Stomach (tissue), 8 donors: ENCODE measurements at regions not wholly inside any gene's neighbourhood (a gene's known extent, or its start where the extent isn't known, plus 50 kb on each side); places are given as distances from the start of the nearest gene placed in this dataset.

Experiments
- DNase-seq, 2 donors: peaks; one replicate each; pipeline versions ENCODE4 v3.0.0 to v3.0.0-alpha.2; 2013 to 2019
- H3K27ac ChIP-seq, 5 donors: fragments of 200-600 bp in 4 of 5; sonication (generic) in 4 of 5; one replicate each; pipeline ENCODE4 v1.5.1; 2013 to 2019; ENCODE audit warnings: mild to moderate bottlenecking in 1 of 5, moderate library complexity in 1 of 5
- H3K27me3 ChIP-seq, 3 donors: fragments of 200-600 bp; sonication (generic); one replicate each; pipeline ENCODE4 v1.5.1; 2017 to 2019; ENCODE audit warnings: mixed run types in 1 of 3
- H3K36me3 ChIP-seq, 4 donors: fragments of 200-600 bp; sonication (generic); 1 replicate in 3 of 4; 2 replicates in 1 of 4; pipeline ENCODE4 v1.5.1; 2016 to 2019
- H3K4me1 ChIP-seq, 4 donors: fragments of 200-600 bp; sonication (generic); one replicate each; pipeline ENCODE4 v1.5.1; 2016 to 2019
- H3K4me3 ChIP-seq, 4 donors: fragments of 200-600 bp; sonication (generic) in 3 of 4; one replicate each; pipeline ENCODE4 v1.5.1; 2016 to 2019; ENCODE audit warnings: mild to moderate bottlenecking in 1 of 4
- H3K9me3 ChIP-seq, 4 donors: fragments of 200-600 bp; sonication (generic); one replicate each; pipeline ENCODE4 v1.5.1; 2016 to 2019
- CTCF ChIP-seq, 7 experiments: fragments of 450-650 bp in 4 of 7; fragments of 200-600 bp in 3 of 7; sonication (generic) in 3 of 7; IDR thresholded peaks; one replicate each; pipeline ENCODE4 v1.5.1; 2016 to 2019; ENCODE audit warnings: antibody characterized with exemption in 7 of 7, control low read depth in 2 of 7, mild to moderate bottlenecking in 1 of 7
- EP300 ChIP-seq: sonication (generic); formaldehyde crosslinking; IDR thresholded peaks from one replicate; pipeline ENCODE4 v1.6.1; 2017; ENCODE audit warnings: antibody characterized with exemption
- POLR2A ChIP-seq, 4 donors: fragments of 450-650 bp; IDR thresholded peaks; one replicate each; pipeline ENCODE4 v1.6.1; 2016; ENCODE audit warnings: antibody characterized with exemption in 4 of 4, control low read depth in 2 of 4, mild to moderate bottlenecking in 1 of 4, moderate library complexity in 1 of 4
- POLR2AphosphoS5 ChIP-seq, 3 donors: sonication (generic); formaldehyde crosslinking; IDR thresholded peaks; one replicate each; pipeline ENCODE4 v1.6.1; 2016; ENCODE audit warnings: antibody characterized with exemption in 3 of 3
- WGBS, 5 donors: extraction: QIAGEN DNeasy Blood & Tissue Kit in 3 of 5; methylation state at CpG; one replicate each; pipeline versions ENCODE4 v1.1.5 to v1.1.7; 2013 to 2018; 5-methylcytosine and 5-hydroxymethylcytosine counted together
- intact Hi-C: fragments of 100-400 bp; cut with DNase I; formaldehyde crosslinking; loops from one replicate; pipeline ENCODE4 v1.15.1; 2023; ENCODE audit warnings: low total_unique reads
- donor health status: healthy with polysubstance abuse.
- donor health status: Bipolar disorder and iron deficiency.
- donor health status: healthy.

GRCh38 chr2:177332992-177333388 is 59.6 kb upstream of the AGPS start:
- Histone ChIP-seq H3K4me1 (peaks cover 0 to 17% (median 6%) of the 10 kb centered on the region in 4 donors), H3K27ac (peak overlapping the region in 2 of 5 donors; percentile 55 to 58), H3K36me3 (no peaks in the 10 kb centered on the region), H3K4me3 (no peak overlapping the region), H3K9me3 (no peaks in the 10 kb centered on the region), H3K27me3 (no peaks in the 10 kb centered on the region)
- WGBS, 5 donors: 58 to 70% (median 62%) methylated on average over 5 of the region's 5 CpGs
- intact Hi-C loops: no loop called here
- no peak for DNase-seq
- TF ChIP-seq CTCF (IDR thresholded peaks at IDR 0.05): no peak
- TF ChIP-seq POLR2A (IDR thresholded peaks at IDR 0.05): no peak
- TF ChIP-seq POLR2AphosphoS5 (IDR thresholded peaks at IDR 0.05): no peak
- TF ChIP-seq EP300: no peak

- no peak for TF ChIP-seq EP300
- TF ChIP-seq POLR2AphosphoS5 (IDR thresholded peaks at IDR 0.05): no peak
- no peak for TF ChIP-seq POLR2A (IDR thresholded peaks at IDR 0.05)
- TF ChIP-seq CTCF (IDR thresholded peaks at IDR 0.05): peak in 5 of 7 experiments; percentile 80 to 94 (median 88)
- Histone ChIP-seq H3K4me1 (peaks cover 0 to 17% (median 6%) of the 10 kb centered on the region in 4 donors), H3K27ac (no peak overlapping the region), H3K36me3 (no peaks in the 10 kb centered on the region), H3K9me3 (no peaks in the 10 kb centered on the region), H3K27me3 (no peaks in the 10 kb centered on the region), H3K4me3 (no peak overlapping the region)
- peak in 1 of 2 donors; percentile 76 for DNase-seq
- intact Hi-C loops: loop anchor here (5.0 kb wide), 1 partner anchor 77 kb away; no protein-coding TSS in a partner anchor
- 18 to 41% (median 37%) methylated on average over 2 of the region's 2 CpGs for WGBS, 5 donors
Observed at GRCh38 chr2:177334940-177335543, 57.5 kb upstream of the AGPS start.

GRCh38 chr2:177335917-177336450 is 56.6 kb upstream of the AGPS start:
- 85 to 100% (median 96%) methylated on average over 1 of the region's 1 CpG for WGBS, 5 donors
- no peaks in the 10 kb centered on the region for H3K27me3 ChIP-seq
- peaks cover 0 to 17% (median 6%) of the 10 kb centered on the region in 4 donors for H3K4me1 ChIP-seq
- TF ChIP-seq POLR2AphosphoS5 (IDR thresholded peaks at IDR 0.05) (no peak), POLR2A (IDR thresholded peaks at IDR 0.05) (no peak), EP300 (no peak), CTCF (IDR thresholded peaks at IDR 0.05) (no peak)
- no peak overlapping the region for H3K4me3 ChIP-seq
- H3K36me3 ChIP-seq: no peaks in the 10 kb centered on the region
- DNase-seq: no peak
- intact Hi-C loops: loop anchor here (5.0 kb wide), 1 partner anchor 76 kb away; no protein-coding TSS in a partner anchor
- H3K27ac ChIP-seq: no peak overlapping the region
- no peaks in the 10 kb centered on the region for H3K9me3 ChIP-seq

- TF ChIP-seq POLR2AphosphoS5 (IDR thresholded peaks at IDR 0.05) (no peak), CTCF (IDR thresholded peaks at IDR 0.05) (no peak), POLR2A (IDR thresholded peaks at IDR 0.05) (no peak), EP300 (no peak)
- H3K4me3 ChIP-seq: no peak overlapping the region
- H3K27ac ChIP-seq: no peak overlapping the region
- WGBS, 5 donors: 61 to 78% (median 70%) methylated on average over 4 of the region's 4 CpGs
- intact Hi-C loops: loop anchor here (5.0 kb wide), 1 partner anchor 74 kb away; no protein-coding TSS in a partner anchor
- H3K36me3 ChIP-seq: no peaks in the 10 kb centered on the region
- H3K4me1 ChIP-seq: peaks cover 0 to 6% (median 0%) of the 10 kb centered on the region in 4 donors
- DNase-seq: no peak
- H3K27me3 ChIP-seq: no peaks in the 10 kb centered on the region
- no peaks in the 10 kb centered on the region for H3K9me3 ChIP-seq
Observed at GRCh38 chr2:177338177-177338721, 54.3 kb upstream of the AGPS start.
